ENCODE measurements at regions not wholly inside any gene's neighbourhood (a gene's known extent, or its start where the extent isn't known, plus 50 kb on each side); places are given as distances from the start of the nearest gene placed in this dataset.
A peak's percentile ranks its signal among the peaks of the same experiment; 100 is the strongest.
"Not testable (repeated sequence)": the region's sequence is repeated elsewhere in the genome, so short reads cannot be mapped to it uniquely, and the experiment has no call there.

DNA sequence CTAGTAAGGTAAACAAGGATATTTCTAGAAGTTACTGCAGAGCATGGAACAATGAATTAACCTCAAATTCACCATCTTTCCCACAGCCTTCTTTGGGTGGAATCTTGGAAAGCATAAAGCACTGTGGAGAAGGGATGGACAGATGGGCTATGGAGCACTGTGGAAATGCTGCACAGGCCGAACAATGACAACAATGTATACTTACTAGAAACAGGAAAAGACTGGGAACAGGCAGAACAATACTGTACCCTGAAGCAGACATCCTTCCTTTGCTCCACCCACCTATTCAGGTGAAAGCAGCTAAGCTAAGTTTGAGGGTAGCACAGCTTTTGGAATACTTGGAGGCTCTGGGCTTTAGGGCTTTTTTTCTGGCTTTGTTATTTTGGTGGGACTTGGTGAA, 250.6 kb upstream of the KLF8 start:
- FAIRE-seq, result no peak
- no peak for DNase-seq (ENCODE audit: extremely low spot score, insufficient read length, low read depth)

DNA sequence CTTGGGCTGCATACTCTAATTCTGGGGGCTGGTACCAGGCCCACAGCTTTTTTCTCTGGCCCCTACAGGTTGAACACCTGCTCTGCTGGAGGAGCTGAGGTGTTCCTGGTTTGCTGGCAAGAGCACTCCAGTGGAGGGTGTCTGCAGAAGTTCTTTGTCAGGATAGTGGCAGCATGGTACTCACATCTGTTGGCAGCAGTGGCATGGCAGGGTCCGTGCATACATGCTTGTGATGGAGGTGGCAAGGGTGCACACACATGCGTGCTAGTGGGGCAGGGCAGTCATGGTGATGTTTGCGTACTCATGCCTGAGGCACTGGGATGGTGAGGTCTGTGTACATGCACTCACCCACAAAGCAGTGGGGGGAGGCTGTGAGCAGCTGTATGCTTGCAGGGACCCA, 235.5 kb upstream of the KLF8 start:
- no peak for FAIRE-seq
- no peak for DNase-seq (ENCODE audit: extremely low spot score, insufficient read length, low read depth)

DNA sequence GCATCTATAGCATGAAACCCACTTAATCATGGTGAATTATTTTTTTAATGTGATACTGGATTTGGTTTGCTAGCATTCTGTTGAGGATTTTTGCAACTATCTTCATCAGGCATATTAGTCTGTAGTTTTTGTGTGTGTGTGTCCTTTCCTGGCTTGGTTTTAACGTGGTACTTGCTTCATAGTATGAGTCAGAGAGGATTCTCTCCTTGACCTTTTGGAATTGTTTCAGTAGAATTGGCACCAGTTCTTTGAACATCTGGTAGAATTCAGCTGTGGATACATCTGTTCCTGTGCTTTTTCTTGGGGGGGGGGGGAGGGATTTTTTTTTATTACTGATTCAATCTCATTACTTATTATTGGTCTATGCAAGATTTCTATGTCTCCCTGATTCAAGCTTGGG, 232.0 kb upstream of the KLF8 start:
- DNase-seq (ENCODE audit: extremely low spot score, insufficient read length, low read depth), result no peak
- no peak for FAIRE-seq

DNA sequence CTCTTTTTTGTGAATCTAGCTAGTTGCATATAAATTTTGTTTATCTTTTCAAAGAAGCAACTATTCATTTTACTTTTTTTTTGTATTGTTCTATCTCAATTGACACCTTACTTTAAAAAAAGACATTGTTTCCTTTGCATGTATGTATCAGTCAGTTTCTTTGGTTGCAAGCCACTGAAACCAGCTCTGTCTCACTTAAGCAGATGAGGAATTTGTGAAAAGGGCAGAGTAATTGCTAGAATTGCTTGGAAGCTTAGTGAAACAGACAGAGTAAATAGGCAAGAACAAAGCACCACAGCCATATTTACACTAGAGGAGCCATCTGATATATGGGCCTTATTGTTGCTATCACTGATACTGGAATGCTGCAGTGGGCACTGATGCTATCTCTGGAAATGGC, 231.4 kb upstream of the KLF8 start:
- DNase-seq (ENCODE audit: extremely low spot score, insufficient read length, low read depth) (no peak), FAIRE-seq (no peak)

DNA sequence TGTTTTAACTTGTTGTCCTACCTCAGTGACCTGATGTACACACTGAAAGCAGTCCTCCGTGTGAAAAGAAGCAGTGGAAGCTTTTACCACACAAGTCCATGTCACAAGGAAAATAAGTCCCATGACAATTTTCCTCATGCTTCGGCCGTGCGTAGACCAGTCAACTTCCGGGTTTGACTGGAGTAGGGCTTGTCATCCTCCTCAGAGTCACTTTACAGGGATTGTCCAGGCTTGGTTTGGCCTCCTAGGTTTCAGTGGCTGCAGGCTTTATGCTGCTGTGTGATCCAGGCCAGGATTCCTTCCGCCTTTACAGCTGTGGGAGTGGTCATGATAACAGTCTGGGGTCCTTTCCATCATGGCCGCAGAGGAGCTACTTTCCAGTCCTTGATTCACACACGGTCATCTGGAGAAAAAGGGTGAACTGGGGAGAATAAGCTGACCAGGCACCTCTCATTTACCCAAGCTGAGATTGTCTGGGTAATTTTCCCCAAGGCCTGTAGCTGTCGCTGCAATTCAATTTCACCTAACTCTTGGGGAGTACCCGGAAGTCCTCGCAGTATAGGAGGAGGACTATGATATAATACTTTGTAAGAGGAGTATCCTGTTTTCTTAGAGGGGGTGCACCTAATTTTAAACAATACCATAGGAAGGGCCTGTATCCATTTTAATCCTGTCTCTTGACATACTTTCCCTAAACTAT, 206.1 kb upstream of the KLF8 start:
- FAIRE-seq, result no peak
- no peak for DNase-seq (ENCODE audit: extremely low spot score, insufficient read length, low read depth)

DNA sequence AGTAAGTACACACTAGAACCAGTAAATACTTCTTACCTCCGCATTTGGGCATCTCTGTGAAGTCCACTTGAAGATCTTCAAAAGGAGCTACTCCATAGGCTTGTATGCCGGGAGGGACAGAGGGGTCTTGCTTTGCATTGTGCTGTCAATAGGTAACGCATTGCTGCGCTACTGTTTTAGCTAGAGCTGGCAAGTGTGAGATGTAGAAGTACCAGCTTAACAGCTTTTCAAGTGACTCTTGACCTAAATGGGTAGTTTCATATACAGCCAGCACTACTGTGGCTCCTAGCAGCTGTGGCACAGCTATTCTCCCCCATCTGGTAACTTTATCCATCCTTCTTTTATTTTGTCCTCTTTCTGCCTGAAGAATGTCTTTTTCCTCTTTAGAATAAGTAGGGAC, 205.3 kb upstream of the KLF8 start:
- FAIRE-seq, result no peak
- no peak for DNase-seq (ENCODE audit: extremely low spot score, insufficient read length, low read depth)

DNA sequence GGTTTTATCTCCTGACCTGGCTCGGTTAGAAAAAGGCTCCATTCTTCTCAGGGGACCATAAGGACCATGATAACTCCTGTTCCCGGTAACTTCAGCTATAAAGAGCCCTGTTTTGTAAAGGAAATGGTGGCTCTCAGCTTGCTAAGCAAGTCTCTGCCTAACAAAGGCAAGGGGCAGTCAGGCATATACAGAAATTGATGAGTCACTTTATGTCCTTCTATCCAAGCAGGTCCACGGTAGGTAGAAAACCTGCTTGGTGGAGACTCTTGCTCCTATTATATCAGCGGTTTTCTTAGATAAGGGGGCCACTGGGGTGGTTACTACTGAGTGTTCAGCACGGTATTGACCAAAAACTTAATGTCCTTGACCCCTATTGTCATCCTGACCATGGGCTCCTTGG, 203.0 kb upstream of the KLF8 start:
- no peak for DNase-seq (ENCODE audit: extremely low spot score, insufficient read length, low read depth)
- no peak for FAIRE-seq

DNA sequence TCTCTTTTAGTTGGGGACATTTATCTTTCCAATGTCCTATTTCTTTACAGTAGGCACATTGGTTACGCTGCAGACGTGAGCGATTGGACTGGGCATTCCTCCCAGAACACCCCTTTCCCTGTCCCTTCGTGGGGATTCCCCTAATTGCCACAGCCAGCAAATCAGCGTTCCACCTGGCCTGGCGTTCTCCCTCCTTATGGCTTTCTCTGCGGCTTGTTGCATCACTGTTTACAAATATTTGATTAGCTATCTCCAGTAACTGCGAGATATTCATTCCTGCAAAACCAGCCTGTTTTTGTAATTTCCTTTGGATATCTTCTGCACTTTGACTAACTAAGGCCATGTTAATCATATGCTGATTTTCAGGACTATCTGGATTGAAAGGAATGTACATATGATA, 202.5 kb upstream of the KLF8 start:
- DNase-seq (ENCODE audit: extremely low spot score, insufficient read length, low read depth), result no peak
- no peak for FAIRE-seq

DNA sequence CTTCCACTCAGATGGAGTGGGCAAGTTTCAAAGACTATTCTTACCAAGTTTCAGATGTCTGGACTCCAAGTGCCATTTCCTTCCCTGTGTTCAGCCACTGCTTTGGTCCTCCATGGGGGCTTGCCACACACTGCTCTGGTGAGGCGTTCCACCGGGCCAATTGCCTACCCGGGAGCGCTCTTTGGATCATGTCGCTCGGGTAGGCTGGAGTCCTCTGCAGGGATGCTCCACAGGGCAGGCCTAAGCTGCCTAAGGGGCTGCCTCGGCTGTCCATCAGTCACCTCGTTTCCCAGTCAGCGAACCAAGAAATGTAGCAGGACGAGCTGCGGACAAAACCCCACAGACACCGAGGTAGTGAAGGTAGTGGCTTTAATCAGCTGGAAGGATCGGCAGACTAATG, 200.7 kb upstream of the KLF8 start:
- no peak for DNase-seq (ENCODE audit: extremely low spot score, insufficient read length, low read depth)
- no peak for FAIRE-seq

DNA sequence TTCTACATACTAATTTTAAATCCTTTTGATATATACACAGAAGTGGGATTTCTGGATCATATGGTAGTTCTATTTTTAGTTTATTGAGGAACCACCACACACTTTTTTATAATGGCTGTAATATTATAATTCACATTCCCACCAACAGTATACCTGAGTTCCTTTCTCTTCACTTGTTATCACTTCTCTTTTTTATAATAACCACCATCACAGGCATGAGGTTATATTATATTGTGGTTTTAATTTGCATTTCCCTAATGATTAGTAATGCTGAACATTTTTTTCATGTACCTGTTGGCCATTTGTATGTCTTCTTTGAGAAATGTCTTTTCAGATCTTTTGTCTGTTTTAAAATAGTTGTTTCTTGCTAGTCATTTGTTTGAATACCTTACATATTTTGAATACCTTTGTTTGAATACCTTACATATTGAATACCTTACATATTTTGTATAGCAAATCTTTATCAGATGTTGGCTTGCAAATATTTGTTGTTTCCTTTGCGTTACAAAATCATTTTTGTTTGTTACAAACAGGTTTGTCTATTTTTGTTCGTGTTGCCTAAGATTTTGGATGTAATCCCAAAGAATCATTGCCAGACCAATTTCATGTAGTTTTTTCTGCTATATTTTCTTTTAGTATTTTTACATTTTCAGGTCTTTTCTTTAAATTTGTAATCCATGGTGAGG, 198.5 kb upstream of the KLF8 start:
- peak; percentile 31 for FAIRE-seq
- DNase-seq (ENCODE audit: extremely low spot score, insufficient read length, low read depth), result no peak

DNA sequence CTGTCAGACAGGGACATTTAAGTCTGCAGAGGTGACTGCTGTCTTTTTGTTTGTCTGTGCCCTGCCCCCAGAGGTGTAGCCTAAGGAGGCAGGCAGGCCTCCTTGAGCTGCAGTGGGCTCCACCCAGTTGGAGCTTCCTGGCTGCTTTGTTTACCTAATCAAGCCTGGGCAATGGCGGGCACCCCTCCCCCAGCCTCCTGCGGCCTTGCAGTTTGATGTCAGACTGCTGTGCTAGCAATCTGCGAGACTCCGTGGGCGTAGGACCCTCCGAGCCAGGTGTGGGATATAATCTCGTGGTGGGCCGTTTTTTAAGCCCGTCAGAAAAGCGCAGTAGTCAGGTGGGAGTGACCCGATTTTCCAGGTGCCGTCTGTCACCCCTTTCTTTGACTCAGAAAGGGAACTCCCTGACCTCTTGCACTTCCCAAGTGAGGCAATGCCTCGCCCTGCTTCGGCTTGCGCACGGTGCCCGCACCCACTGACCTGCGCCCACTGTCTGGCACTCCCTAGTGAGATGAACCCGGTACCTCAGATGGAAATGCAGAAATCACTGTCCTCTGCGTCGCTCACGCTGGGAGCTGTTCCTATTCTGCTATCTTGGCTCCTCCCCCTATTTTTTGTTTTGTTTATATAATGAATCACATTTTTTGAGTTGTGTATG, 179.4 kb upstream of the KLF8 start:
- not testable (repeated sequence) for DNase-seq (ENCODE audit: extremely low spot score, insufficient read length, low read depth); FAIRE-seq

DNA sequence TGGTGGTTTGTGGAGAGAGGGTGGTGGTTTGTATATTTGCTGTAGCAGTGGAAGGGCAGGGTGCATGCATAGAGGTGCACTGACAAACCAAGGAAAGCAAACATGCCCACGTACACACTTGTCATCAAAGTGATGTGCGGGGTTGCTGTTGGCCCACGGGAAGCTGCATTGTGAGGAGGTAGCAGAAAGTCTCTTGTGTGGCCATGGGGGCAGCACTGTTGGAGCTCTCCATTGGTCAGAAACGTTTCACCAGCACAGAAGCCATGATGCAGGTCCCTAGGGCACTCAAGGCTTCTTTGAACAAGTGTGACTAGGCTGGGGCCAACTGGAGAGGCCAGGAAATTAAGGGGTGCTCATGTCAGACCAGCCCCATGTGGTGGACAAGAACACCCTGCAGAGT, 174.8 kb upstream of the KLF8 start:
- no peak for DNase-seq (ENCODE audit: extremely low spot score, insufficient read length, low read depth)
- no peak for FAIRE-seq

DNA sequence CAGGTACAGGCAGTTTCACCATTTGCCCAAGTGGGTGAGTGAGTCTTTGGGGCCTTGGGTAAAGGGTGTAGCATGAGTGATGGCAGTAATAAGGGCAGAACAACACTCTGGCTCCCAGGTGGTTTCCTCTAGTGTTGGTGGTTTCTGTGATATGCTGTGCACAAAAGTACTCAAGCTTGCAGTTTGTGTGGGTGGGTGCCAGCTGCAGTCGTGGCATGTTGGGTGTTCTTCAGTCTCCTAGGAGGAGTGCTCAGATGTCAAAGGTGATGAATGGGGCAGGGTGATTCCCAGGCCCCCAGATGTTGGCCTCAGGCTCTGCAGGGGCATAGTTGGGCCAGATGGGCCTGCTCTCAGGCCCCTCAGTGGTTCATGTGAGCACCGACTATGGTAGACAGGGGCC, 166.1 kb upstream of the KLF8 start:
- DNase-seq (ENCODE audit: extremely low spot score, insufficient read length, low read depth) (no peak), FAIRE-seq (peak; percentile 56)

DNA sequence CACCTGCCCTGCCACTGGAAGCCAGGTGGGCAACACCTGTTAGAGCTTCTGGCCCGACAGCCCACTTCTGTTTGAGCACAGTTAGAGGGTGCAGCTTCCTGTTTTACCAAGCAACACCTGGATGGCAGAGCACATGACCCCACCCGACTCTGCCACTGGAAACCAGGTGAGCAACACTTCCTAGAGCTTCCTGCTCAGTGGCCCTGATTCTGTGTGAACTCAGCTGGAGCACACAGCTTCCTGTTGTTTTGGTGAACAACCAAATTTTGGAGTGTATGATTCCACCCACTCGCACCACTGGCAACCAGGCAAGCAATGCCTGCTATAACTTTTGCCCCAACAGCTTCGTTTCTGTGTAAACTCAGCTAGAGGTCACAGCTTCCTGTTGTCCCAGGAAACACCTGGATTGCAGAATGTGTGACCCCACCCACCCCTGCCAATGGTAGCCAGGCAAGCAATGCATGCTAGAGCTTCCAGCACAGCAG, 163.8 kb upstream of the KLF8 start:
- no peak for DNase-seq (ENCODE audit: extremely low spot score, insufficient read length, low read depth)
- FAIRE-seq, result no peak

DNA sequence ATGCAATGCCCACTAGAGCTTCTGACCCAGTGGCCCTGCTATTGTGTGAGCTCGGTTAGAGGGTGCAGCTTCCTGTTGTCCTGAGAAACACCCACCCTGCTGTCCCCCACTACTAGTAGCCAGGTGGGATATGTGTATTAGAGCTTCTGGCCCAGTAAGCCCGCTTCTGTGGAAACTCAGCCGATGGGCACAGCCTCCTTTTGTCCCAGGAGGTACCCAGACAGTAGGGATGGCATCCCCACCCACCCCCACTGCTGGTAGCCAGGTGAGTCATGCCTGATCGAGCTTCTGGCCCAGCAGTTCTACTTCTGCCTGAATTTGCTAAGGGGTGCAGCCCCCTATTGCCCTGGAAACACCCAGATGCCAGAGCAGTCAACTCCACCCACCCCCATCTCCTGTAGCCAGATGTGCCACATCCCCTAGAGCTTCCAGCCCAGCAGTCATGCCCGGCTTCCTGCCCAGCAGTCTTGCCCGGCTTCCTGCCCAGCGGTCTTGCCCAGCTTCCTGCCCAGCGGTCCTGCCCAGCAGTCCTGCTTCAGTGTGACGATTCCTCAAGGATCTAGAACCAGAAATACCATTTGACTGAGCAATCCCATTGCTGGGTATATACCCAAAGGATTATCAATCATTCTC, 162.7 kb upstream of the KLF8 start:
- no peak for FAIRE-seq
- DNase-seq (ENCODE audit: extremely low spot score, insufficient read length, low read depth), result no peak

DNA sequence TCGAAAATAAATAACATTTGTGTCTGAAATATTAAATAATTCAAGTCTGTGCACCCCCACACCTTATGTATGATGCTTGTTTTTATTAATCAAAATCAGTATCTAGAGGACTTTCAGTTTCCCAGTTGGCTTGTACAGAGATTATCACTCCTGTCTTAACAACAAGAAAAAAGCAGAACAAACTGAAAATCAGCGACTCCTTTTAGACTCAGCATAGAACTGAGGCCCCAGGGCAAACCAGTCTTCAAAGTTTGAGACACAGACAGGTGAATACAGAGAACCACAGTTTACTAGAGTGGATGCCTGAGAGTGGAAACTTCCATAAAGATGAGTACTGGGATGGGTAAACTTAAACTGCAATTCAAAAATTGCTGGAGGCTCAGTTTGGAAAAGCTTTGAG, 142.8 kb upstream of the KLF8 start:
- no peak for DNase-seq (ENCODE audit: extremely low spot score, insufficient read length, low read depth)
- FAIRE-seq, result no peak

DNA sequence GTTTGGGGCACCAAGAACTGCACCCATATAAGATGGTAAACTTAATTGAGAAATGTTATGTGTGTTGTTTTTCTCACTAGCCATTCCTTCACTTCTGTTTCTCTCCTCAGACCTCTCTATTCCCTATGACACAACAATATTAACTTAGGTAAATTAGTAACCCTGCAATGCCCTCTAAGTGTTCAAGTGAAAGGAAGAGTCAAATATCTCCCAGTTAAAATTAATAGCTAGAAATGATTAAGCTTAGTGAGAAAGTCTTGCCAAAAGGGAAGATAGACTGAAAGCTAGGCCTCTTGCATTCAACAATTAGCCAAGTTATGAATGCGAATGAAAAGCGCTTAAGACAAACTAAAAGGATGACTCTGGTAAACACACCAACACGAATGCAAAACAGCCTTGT, 132.9 kb upstream of the KLF8 start:
- FAIRE-seq, result no peak
- DNase-seq (ENCODE audit: extremely low spot score, insufficient read length, low read depth), result no peak

DNA sequence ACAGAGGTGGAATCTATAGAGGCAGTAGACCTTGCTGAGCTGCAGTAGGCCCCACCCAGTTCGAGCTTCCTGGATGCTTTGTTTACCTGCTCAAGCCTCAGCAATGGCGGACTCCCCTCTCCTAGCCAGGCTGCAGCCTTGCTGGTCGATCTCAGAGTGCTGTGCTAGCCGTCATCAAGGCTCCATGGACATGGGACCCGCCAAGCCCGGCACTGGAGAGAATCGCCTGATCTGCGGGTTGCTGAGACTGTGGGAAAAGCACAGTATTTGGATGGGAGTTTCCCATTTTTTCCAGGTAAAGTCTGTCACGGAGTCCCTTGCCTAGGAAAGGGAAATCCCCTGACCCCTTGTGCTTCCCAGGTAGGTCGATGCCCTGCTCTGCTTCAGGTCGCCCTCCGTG, 124.8 kb upstream of the KLF8 start:
- DNase-seq (ENCODE audit: extremely low spot score, insufficient read length, low read depth) (no peak), FAIRE-seq (no peak)

DNA sequence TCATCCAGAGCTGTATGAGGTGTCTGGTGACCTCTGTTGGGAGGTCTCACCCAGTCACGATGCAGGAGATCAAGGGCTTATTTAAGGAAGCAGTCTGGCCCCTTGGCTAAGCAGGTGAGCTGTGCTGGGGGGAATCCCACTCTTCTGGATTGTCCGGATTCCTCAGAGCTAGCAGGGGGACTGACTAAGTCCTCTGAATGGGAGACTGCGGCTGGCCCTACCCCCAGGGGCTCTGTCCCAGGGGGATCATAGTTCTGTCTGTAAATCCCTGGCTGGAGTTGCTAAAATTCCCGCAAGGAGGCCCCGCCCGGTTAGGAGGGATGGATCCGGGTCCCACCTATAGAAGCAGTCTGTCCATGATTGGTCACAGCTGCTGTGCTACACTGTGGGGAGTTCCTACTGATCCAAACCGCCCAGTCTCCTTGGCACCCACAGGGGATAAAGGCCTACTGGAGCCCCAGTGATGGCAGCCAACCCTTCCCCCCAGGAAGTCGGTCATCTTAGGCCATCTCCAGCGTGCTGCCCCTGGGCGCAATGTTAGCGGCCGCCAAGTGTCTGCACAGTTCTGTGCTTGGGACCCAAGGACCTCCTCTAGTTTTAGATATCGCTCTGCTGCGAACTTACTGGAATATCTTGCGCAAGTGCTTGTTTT, 118.2 kb upstream of the KLF8 start:
- FAIRE-seq (no peak), DNase-seq (ENCODE audit: extremely low spot score, insufficient read length, low read depth) (no peak)

DNA sequence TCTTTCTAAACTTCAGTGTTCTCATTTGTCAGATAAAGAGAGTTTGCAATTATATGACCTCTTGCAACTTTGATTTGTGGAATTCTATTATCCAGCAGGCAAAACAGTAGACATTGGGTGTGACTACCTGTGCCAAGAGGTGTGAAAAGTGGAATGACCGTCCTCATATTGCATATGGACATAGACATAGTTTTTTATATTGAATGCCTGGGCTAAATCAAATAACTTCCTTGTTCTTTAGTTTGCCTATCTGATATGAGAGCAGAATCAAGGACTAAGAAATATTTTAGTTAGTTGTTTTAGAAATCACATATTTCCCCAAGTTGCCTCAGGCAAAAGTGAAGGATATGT, 117.7 kb upstream of the KLF8 start:
- DNase-seq (ENCODE audit: extremely low spot score, insufficient read length, low read depth) (no peak), FAIRE-seq (no peak)

DNA sequence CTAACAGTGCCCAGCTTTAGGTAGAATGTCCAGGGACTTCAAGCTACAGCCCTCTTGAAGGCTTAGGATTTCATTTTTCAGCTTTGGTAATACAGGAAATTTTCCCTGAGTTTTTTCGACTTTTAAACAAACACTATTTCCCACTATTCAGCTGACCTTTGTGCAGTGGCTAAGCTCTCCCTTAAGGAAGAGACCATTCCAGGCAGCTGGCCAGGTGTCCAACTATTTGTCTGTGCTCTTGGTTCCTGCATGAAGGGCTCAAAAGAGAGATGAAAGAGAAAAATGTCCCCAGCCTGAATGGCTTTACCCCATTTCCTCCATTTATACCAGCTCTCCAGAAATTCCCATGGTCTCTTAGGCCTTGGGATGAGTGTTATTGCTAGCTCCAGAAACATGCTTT, 111.9 kb upstream of the KLF8 start:
- FAIRE-seq (no peak), DNase-seq (ENCODE audit: extremely low spot score, insufficient read length, low read depth) (no peak)
